ENCODE measurements at regions not wholly inside any gene's neighbourhood (a gene's known extent, or its start where the extent isn't known, plus 50 kb on each side); places are given as distances from the start of the nearest gene placed in this dataset.

GRCh38 chr15:97520689-97521088 is 439.8 kb upstream of the ARRDC4 start:
- dilution Hi-C loops (cut with MboI; ENCODE audit: extremely low pct_ligation_motif_present, low sequenced_read_pairs): no loop called here
- FAIRE-seq: no peak
- no peaks in the 10 kb centered on the region for H3K9me3 ChIP-seq (ENCODE audit: control insufficient read depth, low read depth, low read length)

GRCh38 chr15:97521381-97522285 is 438.9 kb upstream of the ARRDC4 start:
- H4K20me1 ChIP-seq (ENCODE audit: control insufficient read depth, extremely low read depth, insufficient read depth, low read length): no peaks in the 10 kb centered on the region
- no peak overlapping the region for H3K9ac ChIP-seq (ENCODE audit: control insufficient read depth, extremely low read depth, insufficient read depth, low read length)
- H3K27ac ChIP-seq (ENCODE audit: control insufficient read depth, insufficient read depth, low read length): no peak overlapping the region
- H3K9me3 ChIP-seq (ENCODE audit: control insufficient read depth, low read depth, low read length): no peaks in the 10 kb centered on the region
- FAIRE-seq: no peak
- H3K4me3 ChIP-seq (ENCODE audit: control insufficient read depth in 2 of 3, extremely low read depth in 1 of 3, insufficient read depth in 2 of 3, low read depth in 1 of 3, low read length in 3 of 3): no peak overlapping the region
- no peak for DNase-seq (ENCODE audit: low read depth, low spot score)
- no peaks in the 10 kb centered on the region for H3K79me2 ChIP-seq (ENCODE audit: control insufficient read depth, insufficient read depth, low read length)
- H3K9me1 ChIP-seq (ENCODE audit: control insufficient read depth, extremely low read depth, insufficient read depth, low read length): no peaks in the 10 kb centered on the region
- TF ChIP-seq CTCF (optimal IDR thresholded peaks at IDR 0.05 in 1 of 3, IDR thresholded peaks at IDR 0.05 in 1 of 3, conservative IDR thresholded peaks at IDR 0.05 in 1 of 3; ENCODE audit: extremely low read depth in 1 of 3, insufficient read depth in 2 of 3, low read length in 3 of 3) (no peak), EZH2 (IDR thresholded peaks at IDR 0.05; ENCODE audit: low read length) (no peak)
- dilution Hi-C loops (cut with MboI; ENCODE audit: extremely low pct_ligation_motif_present, low sequenced_read_pairs): no loop called here
- H3K4me2 ChIP-seq (ENCODE audit: control insufficient read depth, extremely low read depth, insufficient read depth, low read depth, low read length): no peak overlapping the region
- H3K27me3 ChIP-seq (ENCODE audit: control insufficient read depth, extremely low read depth, insufficient read depth, low read length): no peaks in the 10 kb centered on the region
- no peaks in the 10 kb centered on the region for H3K36me3 ChIP-seq (ENCODE audit: control insufficient read depth in 2 of 2, extremely low read depth in 1 of 2, insufficient read depth in 2 of 2, low read length in 2 of 2)
- H2AFZ ChIP-seq (ENCODE audit: control insufficient read depth, low read length): no peak overlapping the region
- no peaks in the 10 kb centered on the region for H3K4me1 ChIP-seq (ENCODE audit: control insufficient read depth, extremely low read depth, insufficient read depth, low read length)

More at GRCh38 chr15:97520689-97521088, 439.8 kb upstream of the ARRDC4 start:
- no peaks in the 10 kb centered on the region for H3K36me3 ChIP-seq (ENCODE audit: control insufficient read depth in 2 of 2, extremely low read depth in 1 of 2, insufficient read depth in 2 of 2, low read length in 2 of 2)
- H3K4me1 ChIP-seq (ENCODE audit: control insufficient read depth, extremely low read depth, insufficient read depth, low read length): no peaks in the 10 kb centered on the region
- no peaks in the 10 kb centered on the region for H3K27me3 ChIP-seq (ENCODE audit: control insufficient read depth, extremely low read depth, insufficient read depth, low read length)
- H3K9me1 ChIP-seq (ENCODE audit: control insufficient read depth, extremely low read depth, insufficient read depth, low read length): no peaks in the 10 kb centered on the region
- H4K20me1 ChIP-seq (ENCODE audit: control insufficient read depth, extremely low read depth, insufficient read depth, low read length): no peaks in the 10 kb centered on the region
- TF ChIP-seq EZH2 (IDR thresholded peaks at IDR 0.05; ENCODE audit: low read length) (no peak), CTCF (optimal IDR thresholded peaks at IDR 0.05 in 1 of 3, IDR thresholded peaks at IDR 0.05 in 1 of 3, conservative IDR thresholded peaks at IDR 0.05 in 1 of 3; ENCODE audit: extremely low read depth in 1 of 3, insufficient read depth in 2 of 3, low read length in 3 of 3) (no peak)
- no peak overlapping the region for H3K27ac ChIP-seq (ENCODE audit: control insufficient read depth, insufficient read depth, low read length)
- H3K79me2 ChIP-seq (ENCODE audit: control insufficient read depth, insufficient read depth, low read length): no peaks in the 10 kb centered on the region
- no peak overlapping the region for H2AFZ ChIP-seq (ENCODE audit: control insufficient read depth, low read length)
- no peak overlapping the region for H3K4me2 ChIP-seq (ENCODE audit: control insufficient read depth, extremely low read depth, insufficient read depth, low read depth, low read length)
- H3K9ac ChIP-seq (ENCODE audit: control insufficient read depth, extremely low read depth, insufficient read depth, low read length): no peak overlapping the region
- DNase-seq (ENCODE audit: low read depth, low spot score): no peak
- H3K4me3 ChIP-seq (ENCODE audit: control insufficient read depth in 2 of 3, extremely low read depth in 1 of 3, insufficient read depth in 2 of 3, low read depth in 1 of 3, low read length in 3 of 3): no peak overlapping the region
